Natural killer cell (primary cell): ENCODE measurements at regions not wholly inside any gene's neighbourhood (a gene's known extent, or its start where the extent isn't known, plus 50 kb on each side); places are given as distances from the start of the nearest gene placed in this dataset.
"Not testable (repeated sequence)": the region's sequence is repeated elsewhere in the genome, so short reads cannot be mapped to it uniquely, and the experiment has no call there.

Source experiments
- ATAC-seq, 3 donors: fragments of 150-1000 bp in 2 of 3; fragments of 200-7000 bp in 1 of 3; cut with Tn5 transposase; 1 replicate in 1 of 3; 2 replicates in 2 of 3; pipeline ENCODE4 v1.10.0; 2021; ENCODE audit warnings: mild to moderate bottlenecking in 2 of 3, moderate library complexity in 2 of 3
- DNase-seq, 2 donors: peaks; one replicate each; pipeline versions ENCODE4 v3.0.0 to v3.0.0-alpha.2; 2013 to 2021; ENCODE audit warnings: mixed read lengths in 1 of 2
- H3K27ac ChIP-seq: one replicate; pipeline ENCODE4 v1.5.1; 2013; ENCODE audit warnings: mild to moderate bottlenecking, low read length
- H3K27me3 ChIP-seq: one replicate; pipeline ENCODE4 v1.6.1; 2013; ENCODE audit warnings: low read length; ENCODE audit not compliant: control insufficient read depth, insufficient read depth
- H3K36me3 ChIP-seq: one replicate; pipeline ENCODE4 v1.6.1; 2013; ENCODE audit warnings: low read length; ENCODE audit not compliant: control insufficient read depth, insufficient read depth
- H3K4me1 ChIP-seq: one replicate; pipeline ENCODE4 v1.6.1; 2013; ENCODE audit warnings: low read length; ENCODE audit not compliant: control insufficient read depth, insufficient read depth
- H3K4me3 ChIP-seq: one replicate; pipeline ENCODE4 v1.5.1; 2013; ENCODE audit warnings: low read length
- H3K9me3 ChIP-seq: one replicate; pipeline ENCODE4 v1.6.1; 2013; ENCODE audit warnings: low read length; ENCODE audit not compliant: control insufficient read depth, insufficient read depth
- H3K27ac Mint-ChIP-seq, 2 donors: one replicate each; pipeline ENCODE4 v1.8.0; 2022; ENCODE audit warnings: mild to moderate bottlenecking in 2 of 2, mixed read lengths in 2 of 2, moderate library complexity in 1 of 2
- H3K27me3 Mint-ChIP-seq, 2 donors: one replicate each; pipeline ENCODE4 v1.8.0; 2022; ENCODE audit warnings: low read depth in 2 of 2, mixed read lengths in 2 of 2
- H3K36me3 Mint-ChIP-seq: one replicate; pipeline ENCODE4 v1.8.0; 2022; ENCODE audit warnings: mixed read lengths
- H3K4me1 Mint-ChIP-seq, 2 donors: one replicate each; pipeline ENCODE4 v1.8.0; 2022; ENCODE audit warnings: mixed read lengths in 2 of 2
- H3K4me3 Mint-ChIP-seq: one replicate; pipeline ENCODE4 v1.8.0; 2022; ENCODE audit warnings: mild to moderate bottlenecking, moderate library complexity, mixed read lengths
- H3K9me3 Mint-ChIP-seq, 2 donors: one replicate each; pipeline ENCODE4 v1.8.0; 2022; ENCODE audit warnings: mixed read lengths in 2 of 2
- WGBS: methylation state at CpG from one replicate; pipeline ENCODE4 v1.1.7; 2013; ENCODE audit warnings: missing lambda C conversion rate; ENCODE audit not compliant: insufficient coverage; 5-methylcytosine and 5-hydroxymethylcytosine counted together
- intact Hi-C: fragments of 100-400 bp; cut with micrococcal nuclease; formaldehyde crosslinking; loops from one replicate; pipeline ENCODE4 v1.14.2; 2022
- TF ChIP-seq, protein P1 (sequence below): fragments of 200-600 bp; IDR thresholded peaks from one replicate; pipeline ENCODE4 v1.8.0; 2022; ENCODE audit warnings: antibody characterized with exemption

DNA sequence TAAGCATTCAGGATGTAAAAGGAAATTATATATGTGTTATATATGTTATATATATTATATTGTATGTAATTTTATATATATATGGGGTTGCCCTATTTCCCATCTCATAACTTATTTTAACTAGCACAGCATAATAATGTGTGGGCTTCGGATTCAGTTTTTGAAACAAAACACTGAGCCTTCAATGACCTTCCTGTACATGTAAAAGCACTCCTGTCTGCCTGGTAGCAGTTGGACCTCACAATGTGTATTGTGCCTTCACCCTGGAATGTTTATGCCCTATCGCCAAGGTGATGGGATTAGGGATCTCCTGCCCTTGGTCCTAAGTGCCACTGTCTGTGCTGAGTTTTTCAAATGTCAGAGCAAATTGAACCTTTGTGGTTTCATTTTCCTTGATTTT lies 968.8 kb downstream of the TUBA3C start:
- intact Hi-C loops, result no loop called here
- ATAC-seq, result peak in 1 of 3 donors; percentile 58
- H3K4me1 Mint-ChIP-seq, result no peaks in the 10 kb centered on the region
- Histone ChIP-seq H3K4me3 (no peak overlapping the region), H3K27me3 (no peaks in the 10 kb centered on the region), H3K9me3 (peaks cover 2% of the 10 kb centered on the region), H3K27ac (no peak overlapping the region), H3K36me3 (no peaks in the 10 kb centered on the region), H3K4me1 (no peaks in the 10 kb centered on the region)
- no peak overlapping the region for H3K27ac Mint-ChIP-seq
- H3K9me3 Mint-ChIP-seq, result peaks cover 7 to 9% of the 10 kb centered on the region in 2 donors
- no peaks in the 10 kb centered on the region for H3K27me3 Mint-ChIP-seq
- peak in 1 of 2 donors; percentile 18 for DNase-seq
- H3K36me3 Mint-ChIP-seq, result peaks cover 11% of the 10 kb centered on the region
- 45% methylated on average over 2 of the region's 2 CpGs for WGBS
- TF ChIP-seq, protein P1, sequence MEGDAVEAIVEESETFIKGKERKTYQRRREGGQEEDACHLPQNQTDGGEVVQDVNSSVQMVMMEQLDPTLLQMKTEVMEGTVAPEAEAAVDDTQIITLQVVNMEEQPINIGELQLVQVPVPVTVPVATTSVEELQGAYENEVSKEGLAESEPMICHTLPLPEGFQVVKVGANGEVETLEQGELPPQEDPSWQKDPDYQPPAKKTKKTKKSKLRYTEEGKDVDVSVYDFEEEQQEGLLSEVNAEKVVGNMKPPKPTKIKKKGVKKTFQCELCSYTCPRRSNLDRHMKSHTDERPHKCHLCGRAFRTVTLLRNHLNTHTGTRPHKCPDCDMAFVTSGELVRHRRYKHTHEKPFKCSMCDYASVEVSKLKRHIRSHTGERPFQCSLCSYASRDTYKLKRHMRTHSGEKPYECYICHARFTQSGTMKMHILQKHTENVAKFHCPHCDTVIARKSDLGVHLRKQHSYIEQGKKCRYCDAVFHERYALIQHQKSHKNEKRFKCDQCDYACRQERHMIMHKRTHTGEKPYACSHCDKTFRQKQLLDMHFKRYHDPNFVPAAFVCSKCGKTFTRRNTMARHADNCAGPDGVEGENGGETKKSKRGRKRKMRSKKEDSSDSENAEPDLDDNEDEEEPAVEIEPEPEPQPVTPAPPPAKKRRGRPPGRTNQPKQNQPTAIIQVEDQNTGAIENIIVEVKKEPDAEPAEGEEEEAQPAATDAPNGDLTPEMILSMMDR, result no peak
- H3K4me3 Mint-ChIP-seq, result no peak overlapping the region

DNA sequence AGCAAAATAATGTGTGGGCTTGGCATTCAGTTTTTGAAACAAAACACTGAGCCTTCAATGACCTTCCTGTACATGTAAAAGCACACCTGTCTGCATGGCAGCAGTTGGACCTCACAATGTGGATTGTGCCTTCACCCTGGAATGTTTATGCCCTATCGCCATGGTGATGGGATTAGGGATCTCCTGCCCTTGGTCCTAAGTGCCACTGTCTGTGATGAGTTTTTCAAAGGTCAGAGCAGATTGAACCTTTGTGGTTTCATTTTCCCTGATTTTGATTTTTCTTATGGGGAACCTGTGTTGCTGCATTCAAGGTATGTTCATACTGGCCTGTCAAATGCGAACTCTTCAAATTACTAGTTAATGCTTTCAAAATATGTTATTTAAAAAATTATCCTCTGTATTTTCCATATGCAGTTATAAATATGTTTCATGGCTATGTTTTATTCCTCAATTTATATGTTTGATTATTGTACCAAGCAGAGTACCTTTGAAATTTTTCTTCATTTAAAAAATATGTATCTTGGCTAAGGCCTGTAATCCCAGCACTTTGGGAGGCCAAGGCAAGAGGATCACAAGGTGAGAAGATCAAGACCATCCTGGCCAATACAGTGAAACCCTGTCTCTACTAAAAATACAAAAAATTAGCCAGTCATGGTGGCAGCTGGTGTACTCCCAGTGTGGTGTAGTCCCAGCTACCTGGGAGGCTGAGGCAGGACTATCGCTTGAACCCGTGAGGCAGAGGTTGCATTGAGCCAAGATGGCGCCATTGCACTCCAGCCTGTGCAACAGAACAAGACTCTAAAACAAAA lies 969.7 kb downstream of the TUBA3C start:
- H3K27me3 Mint-ChIP-seq, H3K4me1 ChIP-seq, DNase-seq, H3K4me3 Mint-ChIP-seq, H3K4me1 Mint-ChIP-seq, H3K36me3 ChIP-seq, H3K9me3 ChIP-seq, H3K27ac ChIP-seq, H3K4me3 ChIP-seq, H3K27me3 ChIP-seq, H3K27ac Mint-ChIP-seq, intact Hi-C loops: not testable (repeated sequence)
- H3K36me3 Mint-ChIP-seq, result peaks cover 14% of the 10 kb centered on the region
- peak in 2 of 3 donors; percentile 59 to 84 for ATAC-seq
- 70% methylated on average over 4 of the region's 5 CpGs for WGBS
- peaks cover 7 to 10% of the 10 kb centered on the region in 2 donors for H3K9me3 Mint-ChIP-seq

DNA sequence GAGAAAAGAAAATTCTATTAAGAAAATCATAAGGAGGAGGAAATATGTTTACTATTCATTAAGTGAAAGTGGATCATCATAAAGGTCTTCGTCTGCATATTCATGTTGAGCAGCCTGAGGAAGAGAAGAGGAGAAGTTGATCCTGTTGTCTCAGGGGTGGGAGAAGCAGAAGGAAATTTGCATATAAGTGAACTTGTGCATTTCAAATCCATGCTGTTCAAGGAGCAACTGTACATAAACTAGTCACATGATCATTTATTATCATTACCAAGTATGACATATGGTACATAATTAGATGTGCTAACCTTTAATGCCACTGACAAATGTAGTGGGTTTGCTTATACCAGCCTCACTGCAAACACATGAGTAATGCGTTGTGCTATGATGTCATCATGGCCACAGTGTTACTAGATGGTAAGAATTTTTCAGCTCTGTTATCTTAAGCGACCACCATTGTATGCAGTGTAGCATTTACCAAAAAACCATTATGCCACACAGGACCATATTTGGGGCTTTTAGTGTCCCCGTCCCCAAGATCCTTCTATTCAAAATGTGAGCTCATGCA lies 976.9 kb downstream of the TUBA3C start:
- H3K27me3 ChIP-seq, H3K9me3 Mint-ChIP-seq, H3K27ac Mint-ChIP-seq, H3K4me3 Mint-ChIP-seq, DNase-seq, H3K27me3 Mint-ChIP-seq, H3K4me1 ChIP-seq, H3K27ac ChIP-seq, H3K4me1 Mint-ChIP-seq, H3K4me3 ChIP-seq, intact Hi-C loops, H3K36me3 Mint-ChIP-seq, H3K36me3 ChIP-seq, H3K9me3 ChIP-seq: not testable (repeated sequence)
- ATAC-seq, result peak in 1 of 3 donors; percentile 44
- WGBS, result 73% methylated on average over 1 of the region's 4 CpGs

DNA sequence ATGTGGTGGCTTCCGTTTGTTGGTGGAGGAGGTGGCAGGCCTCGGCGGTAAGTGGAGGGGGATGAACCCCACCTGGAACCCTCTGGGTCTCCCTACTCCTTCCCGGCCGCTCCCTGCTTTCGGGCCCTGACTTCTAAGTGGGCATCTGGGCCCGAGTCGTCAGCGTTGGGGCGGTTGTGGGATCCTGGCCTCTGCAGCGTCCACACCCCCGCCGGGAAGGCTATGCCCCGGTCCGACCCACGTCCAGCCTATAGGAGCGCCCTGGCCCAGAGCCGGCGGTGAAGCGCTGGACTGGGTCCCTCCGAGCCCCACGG lies 986.3 kb downstream of the TUBA3C start:
- intact Hi-C loops, H3K27me3 Mint-ChIP-seq, DNase-seq, H3K27ac Mint-ChIP-seq, H3K36me3 ChIP-seq, H3K36me3 Mint-ChIP-seq, H3K4me1 Mint-ChIP-seq, H3K4me3 Mint-ChIP-seq, H3K27ac ChIP-seq, H3K9me3 Mint-ChIP-seq, H3K4me3 ChIP-seq, H3K27me3 ChIP-seq, H3K9me3 ChIP-seq, ATAC-seq, H3K4me1 ChIP-seq: not testable (repeated sequence)
- WGBS, result no CpG with 5 or more reads among the region's 22 CpGs

DNA sequence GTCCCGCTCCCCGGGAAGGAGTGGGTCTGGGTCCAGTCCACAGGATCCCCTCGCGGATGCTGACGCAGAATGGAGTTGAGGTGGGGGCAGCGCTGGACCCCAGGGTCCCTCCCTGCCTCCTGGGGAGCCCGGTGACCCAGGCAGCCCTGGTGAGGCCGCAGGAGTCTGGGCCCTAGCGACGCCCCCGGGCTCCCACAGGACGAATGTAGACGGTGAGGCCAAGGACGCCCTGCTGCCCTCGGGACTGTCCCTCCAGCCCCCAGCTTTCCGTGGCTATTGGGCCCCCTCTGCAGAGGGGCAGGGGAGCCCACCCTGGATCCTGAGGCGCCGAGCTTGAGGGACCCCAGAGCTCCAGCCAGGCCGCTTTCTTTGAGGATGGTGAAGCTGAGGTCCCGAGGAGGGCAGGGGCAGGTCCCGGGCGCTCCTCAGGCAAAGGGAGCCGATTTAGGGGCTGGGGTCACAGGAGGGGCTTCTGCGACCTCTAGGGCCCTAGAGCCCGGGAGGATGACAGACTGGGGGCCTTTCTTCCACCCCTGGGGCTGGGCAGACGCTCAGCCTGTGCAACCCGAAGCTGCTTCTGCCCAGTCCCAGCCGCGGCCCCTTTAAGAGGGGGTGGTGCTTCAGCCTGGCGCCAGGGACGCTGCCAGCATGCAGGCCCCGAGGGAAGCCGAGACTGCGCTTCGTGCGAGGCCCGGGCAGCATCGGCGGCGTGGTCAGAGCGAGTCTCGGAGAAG lies 986.8 kb downstream of the TUBA3C start:
- H3K4me1 ChIP-seq, H3K4me3 ChIP-seq, H3K27me3 Mint-ChIP-seq, H3K27ac ChIP-seq, H3K27ac Mint-ChIP-seq, H3K9me3 Mint-ChIP-seq, H3K4me1 Mint-ChIP-seq, H3K36me3 ChIP-seq, H3K36me3 Mint-ChIP-seq, DNase-seq, intact Hi-C loops, H3K4me3 Mint-ChIP-seq, H3K27me3 ChIP-seq: not testable (repeated sequence)
- H3K9me3 ChIP-seq, result peaks cover 12% of the 10 kb centered on the region
- WGBS, result 56% methylated on average over 3 of the region's 42 CpGs
- ATAC-seq, result peak in 2 of 3 donors; percentile 38 to 57

DNA sequence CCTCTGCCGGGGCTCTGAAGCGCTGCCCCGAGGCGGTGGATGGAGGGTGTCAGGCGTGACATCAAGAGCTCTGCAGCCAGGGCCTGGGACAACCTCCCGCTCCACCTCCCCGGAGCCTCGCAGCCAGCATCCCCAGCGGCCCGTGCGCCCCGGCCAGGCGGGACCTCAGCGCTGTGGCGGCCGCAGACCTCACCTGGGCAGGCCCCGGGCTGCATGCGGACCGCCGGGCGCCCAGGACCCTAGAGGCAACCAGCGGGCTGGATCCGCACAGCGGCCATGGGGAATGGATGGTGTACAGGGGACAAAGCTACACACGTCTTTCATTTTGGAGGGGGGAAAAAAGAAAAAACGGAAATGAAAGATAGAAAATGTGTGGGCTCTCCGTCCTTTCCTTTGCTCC lies 987.5 kb downstream of the TUBA3C start:
- H3K36me3 Mint-ChIP-seq, H3K4me1 ChIP-seq, H3K4me3 Mint-ChIP-seq, ATAC-seq, intact Hi-C loops, H3K9me3 Mint-ChIP-seq, H3K27ac Mint-ChIP-seq, H3K27me3 Mint-ChIP-seq, DNase-seq, H3K36me3 ChIP-seq, H3K27ac ChIP-seq, H3K27me3 ChIP-seq, H3K4me1 Mint-ChIP-seq, H3K4me3 ChIP-seq: not testable (repeated sequence)
- WGBS, result 84% methylated on average over 19 of the region's 27 CpGs
- H3K9me3 ChIP-seq, result peaks cover 12% of the 10 kb centered on the region
